Endothelial cell of umbilical vein (primary cell): ENCODE measurements at regions not wholly inside any gene's neighbourhood (a gene's known extent, or its start where the extent isn't known, plus 50 kb on each side); places are given as distances from the start of the nearest gene placed in this dataset.

Experiments used
- BruUV-seq: library from RNA; stranded (reverse); fragments of 400-500 nt; replicated peaks from 2 replicates; lab custom pipeline; 2021; lab: Mats Ljungman, UMichigan
- CTCF ChIA-PET: fragments of 300-600, 350-600 bp; sonication (Branson Sonifier 250); formaldehyde crosslinking; loops from one replicate; lab custom pipeline; 2021; ENCODE audit warnings: antibody characterized with exemption, inconsistent platforms; lab: Charles Lee
- POLR2A ChIA-PET: fragments of 300-600, 350-600 bp; sonication (Branson Sonifier 250); formaldehyde crosslinking; loops from one replicate; lab custom pipeline; 2021; ENCODE audit warnings: antibody characterized with exemption, inconsistent platforms; lab: Charles Lee
- DNase-seq: peaks from one replicate; pipeline ENCODE4 v3.0.0-alpha.2; 2011; ENCODE audit warnings: low read depth, low spot score
- FAIRE-seq: peaks from 2 replicates; lab custom pipeline; 2011; peaks lifted over from hg19 to GRCh38; lab: Jason Lieb, UNC
- H2AFZ ChIP-seq: 2 replicates; pipeline ENCODE4 v1.6.0; 2012; ENCODE audit warnings: low read depth, low read length, control low read depth, inconsistent platforms
- H3K27ac ChIP-seq: 2 replicates; pipeline ENCODE4 v1.5.1; 2011; ENCODE audit warnings: low read depth, mild to moderate bottlenecking, control low read depth, low read length, moderate library complexity; ENCODE audit not compliant: insufficient read depth
- H3K27me3 ChIP-seq, 2 experiments: 2 replicates each; pipeline versions ENCODE4 v1.6.0 to v1.6.1; 2011; ENCODE audit warnings: low read length in 2 of 2, mixed read lengths in 1 of 2; ENCODE audit not compliant: control insufficient read depth in 2 of 2, insufficient read depth in 2 of 2
- H3K36me3 ChIP-seq, 2 experiments: 2 replicates in 1 of 2; 3 replicates in 1 of 2; pipeline ENCODE4 v1.5.1; 2011; ENCODE audit warnings: low read length in 2 of 2, mild to moderate bottlenecking in 1 of 2, moderate library complexity in 1 of 2; ENCODE audit not compliant: control insufficient read depth in 2 of 2, insufficient read depth in 2 of 2; ENCODE audit errors: extremely low read depth in 1 of 2
- H3K4me1 ChIP-seq: 3 replicates; pipeline ENCODE4 v1.5.1; 2011; ENCODE audit warnings: mild to moderate bottlenecking, low read length; ENCODE audit not compliant: control insufficient read depth, insufficient read depth; ENCODE audit errors: extremely low read depth
- H3K4me2 ChIP-seq: 2 replicates; pipeline ENCODE4 v1.6.1; 2011; ENCODE audit warnings: low read length, control low read depth, mixed read lengths; ENCODE audit not compliant: insufficient read depth
- H3K4me3 ChIP-seq, 3 experiments: fragments of 200-600 bp in 1 of 3; sonication (generic), shearing (Covaris generic) in 1 of 3; replicated peaks in 1 of 3; 2 replicates each; pipeline ENCODE4 v1.5.1; 2011 to 2016; ENCODE audit warnings: control low read depth in 3 of 3, low read length in 3 of 3, mild to moderate bottlenecking in 2 of 3, inconsistent platforms in 1 of 3, low read depth in 1 of 3, moderate library complexity in 1 of 3; ENCODE audit not compliant: insufficient read depth in 1 of 3
- H3K79me2 ChIP-seq: 2 replicates; pipeline ENCODE4 v1.6.0; 2012; ENCODE audit warnings: low read length, inconsistent platforms; ENCODE audit not compliant: control insufficient read depth, insufficient read depth
- H3K9ac ChIP-seq: replicated peaks from 2 replicates; pipeline ENCODE3; 2011; ENCODE audit warnings: low read length, control low read depth; ENCODE audit not compliant: insufficient read depth; ENCODE audit errors: extremely low read depth
- H3K9me1 ChIP-seq: replicated peaks from 3 replicates; pipeline ENCODE4 v1.6.0; 2011; ENCODE audit warnings: mild to moderate bottlenecking, low read length; ENCODE audit not compliant: control insufficient read depth, insufficient read depth; ENCODE audit errors: extremely low read depth
- H3K9me3 ChIP-seq: replicated peaks from 2 replicates; pipeline ENCODE4 v1.5.1; 2012; ENCODE audit warnings: low read length, inconsistent platforms; ENCODE audit not compliant: control insufficient read depth, insufficient read depth
- H4K20me1 ChIP-seq: replicated peaks from 2 replicates; pipeline ENCODE3; 2011; ENCODE audit warnings: mild to moderate bottlenecking, low read length; ENCODE audit not compliant: control insufficient read depth, insufficient read depth; ENCODE audit errors: extremely low read depth
- CTCF ChIP-seq, 2 donors: IDR thresholded peaks; 1 replicate in 1 of 2; 2 replicates in 1 of 2; pipeline ENCODE4 v1.5.1; 2011; ENCODE audit warnings: low read length in 2 of 2, mild to moderate bottlenecking in 2 of 2, moderate library complexity in 2 of 2, control low read depth in 1 of 2, inconsistent platforms in 1 of 2, low read depth in 1 of 2; ENCODE audit not compliant: insufficient read depth in 1 of 2; ENCODE audit errors: extremely low read depth in 1 of 2
- EZH2 ChIP-seq: IDR thresholded peaks from 2 replicates; pipeline ENCODE4 v1.6.1; 2012; ENCODE audit warnings: borderline replicate concordance, low read depth, mild to moderate bottlenecking, moderate library complexity, low read length, inconsistent platforms; ENCODE audit not compliant: severe bottlenecking
- FOS ChIP-seq: IDR thresholded peaks from 2 replicates; pipeline ENCODE4 v1.6.1; 2011; ENCODE audit warnings: mild to moderate bottlenecking, low read length, moderate library complexity, borderline replicate concordance; ENCODE audit not compliant: insufficient read depth
- JUN ChIP-seq: IDR thresholded peaks from 2 replicates; pipeline ENCODE4 v1.6.1; 2011; ENCODE audit warnings: borderline replicate concordance, low read depth; ENCODE audit not compliant: insufficient read length, insufficient read depth
- dilution Hi-C: fragments of 300-500 bp; cut with MboI; formaldehyde crosslinking; loops from one replicate; pipeline ENCODE4 v1.15.0; 2019; ENCODE audit warnings: low sequenced_read_pairs; ENCODE audit not compliant: extremely low pct_ligation_motif_present
- intact Hi-C: fragments of 100-400 bp; cut with micrococcal nuclease; formaldehyde crosslinking; loops from one replicate; pipeline ENCODE4 v1.10.0; 2022
- TF ChIP-seq, protein P1 (sequence below): IDR thresholded peaks from 2 replicates; pipeline ENCODE4 v1.6.1; 2011; ENCODE audit not compliant: insufficient read depth, insufficient read length

DNA sequence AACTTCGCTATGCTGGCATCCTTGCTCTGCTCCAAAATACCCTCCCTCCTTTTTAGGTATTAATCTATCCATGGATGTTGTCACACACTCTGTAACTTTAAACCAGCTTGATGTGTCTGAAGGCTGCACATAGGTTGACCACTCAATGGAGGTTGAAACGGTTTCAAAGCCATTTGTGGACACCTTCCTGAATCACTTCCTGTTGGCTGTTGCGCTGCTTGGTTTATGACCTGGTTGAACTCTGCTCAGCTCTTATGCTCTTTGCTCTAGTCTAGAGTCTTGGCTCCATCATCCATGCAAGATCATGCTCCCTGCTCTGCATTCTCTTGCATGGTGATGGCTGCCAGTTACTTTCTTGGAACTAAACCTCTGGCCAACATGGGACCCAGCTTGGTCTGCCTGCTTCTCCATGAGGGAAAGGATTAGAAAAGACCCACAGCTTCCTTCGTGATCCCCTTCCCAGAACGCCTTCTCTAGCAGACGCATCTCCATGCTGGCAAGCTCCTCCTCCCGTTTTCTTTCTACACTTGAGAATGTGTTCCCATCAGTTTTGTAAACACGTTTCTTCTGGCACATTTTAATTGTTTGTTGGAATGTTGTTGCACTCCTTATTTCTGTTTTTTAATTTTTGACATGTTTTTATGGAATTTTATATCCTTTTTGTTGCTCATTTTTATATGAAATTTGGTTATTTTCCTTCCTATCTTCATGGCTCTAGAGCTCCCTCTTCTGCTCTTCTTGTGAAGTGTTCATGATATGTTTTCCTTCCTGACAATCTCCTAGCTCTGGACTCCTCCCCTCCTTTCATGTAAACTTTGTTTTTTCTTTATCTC lies 149.8 kb downstream of the XPNPEP1 start:
- FAIRE-seq, result peak; percentile 58
- intact Hi-C loops, result no loop called here
- no TSS peak for BruUV-seq

More for the DNA sequence above, 149.8 kb downstream of the XPNPEP1 start:
- H4K20me1 ChIP-seq, result no peaks in the 10 kb centered on the region
- POLR2A ChIA-PET, result no interaction called here
- H3K9ac ChIP-seq, result no peak overlapping the region
- peak; percentile 19 for DNase-seq
- H3K9me1 ChIP-seq, result no peaks in the 10 kb centered on the region
- TF ChIP-seq FOS, result no peak
- TF ChIP-seq CTCF (IDR thresholded peaks at IDR 0.05; ENCODE audit: extremely low read depth in 1 of 2, insufficient read depth in 1 of 2, low read depth in 1 of 2, low read length in 2 of 2), result peak; percentile 19 to 43
- TF ChIP-seq, protein P1, sequence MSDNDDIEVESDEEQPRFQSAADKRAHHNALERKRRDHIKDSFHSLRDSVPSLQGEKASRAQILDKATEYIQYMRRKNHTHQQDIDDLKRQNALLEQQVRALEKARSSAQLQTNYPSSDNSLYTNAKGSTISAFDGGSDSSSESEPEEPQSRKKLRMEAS, result no peak
- TF ChIP-seq JUN, result no peak
- no peak for TF ChIP-seq EZH2
- H3K4me2 ChIP-seq, result no peak overlapping the region
- no peaks in the 10 kb centered on the region for H3K27me3 ChIP-seq
- H3K4me1 ChIP-seq, result no peaks in the 10 kb centered on the region
- H3K27ac ChIP-seq, result no peak overlapping the region
- H3K4me3 ChIP-seq, result no peak overlapping the region
- CTCF ChIA-PET, result interaction anchor here (1.0 to 1.3 kb wide), 3 partner anchors 11 to 17 kb away, joined by 3 to 4 read pairs (median 3); no protein-coding TSS in a partner anchor
- dilution Hi-C loops, result no loop called here
- H2AFZ ChIP-seq, result no peak overlapping the region
- no peaks in the 10 kb centered on the region for H3K9me3 ChIP-seq
- H3K36me3 ChIP-seq, result no peaks in the 10 kb centered on the region
- no peaks in the 10 kb centered on the region for H3K79me2 ChIP-seq
